HG02943 (cell line): ENCODE measurements at regions not wholly inside any gene's neighbourhood (a gene's known extent, or its start where the extent isn't known, plus 50 kb on each side); places are given as distances from the start of the nearest gene placed in this dataset.

Source experiments
- ATAC-seq: cut with Tn5 transposase; IDR thresholded peaks from one replicate; pipeline ENCODE4 v1.9.1; 2021; ENCODE audit warnings: mild to moderate bottlenecking, low read depth, moderate library complexity; ENCODE audit not compliant: unreplicated experiment

GRCh38 chr9:109830545-109830944 lies 50.5 kb downstream of the PALM2AKAP2 start:
- no peak for ATAC-seq

GRCh38 chr9:109831998-109832658 lies 52.1 kb downstream of the PALM2AKAP2 start:
- ATAC-seq, result no peak

- no peak for ATAC-seq
These were observed 54.9 kb downstream of the PALM2AKAP2 start for GRCh38 chr9:109834855-109835254.

GRCh38 chr9:109843641-109844040 lies 63.6 kb downstream of the PALM2AKAP2 start:
- ATAC-seq, result no peak

GRCh38 chr9:109845226-109845625 lies 65.2 kb downstream of the PALM2AKAP2 start:
- no peak for ATAC-seq

GRCh38 chr9:109846776-109847175 lies 66.8 kb downstream of the PALM2AKAP2 start:
- ATAC-seq, result no peak

GRCh38 chr9:109852556-109852955 lies 72.6 kb downstream of the PALM2AKAP2 start:
- no peak for ATAC-seq

- no peak for ATAC-seq
These were observed 75.5 kb downstream of the PALM2AKAP2 start for GRCh38 chr9:109855540-109855939.

- no peak for ATAC-seq
These were observed 76.8 kb downstream of the PALM2AKAP2 start for GRCh38 chr9:109856785-109857184.

GRCh38 chr9:109857336-109857735 lies 77.3 kb downstream of the PALM2AKAP2 start:
- no peak for ATAC-seq

GRCh38 chr9:109859447-109859846 lies 79.4 kb downstream of the PALM2AKAP2 start:
- no peak for ATAC-seq

- ATAC-seq, result no peak
These were observed 80.5 kb downstream of the PALM2AKAP2 start for GRCh38 chr9:109860521-109860920.

- no peak for ATAC-seq
These were observed 81.5 kb downstream of the PALM2AKAP2 start for GRCh38 chr9:109861499-109861898.

- no peak for ATAC-seq
These were observed 81.9 kb downstream of the PALM2AKAP2 start for GRCh38 chr9:109861918-109862317.

GRCh38 chr9:109862452-109862851 lies 82.5 kb downstream of the PALM2AKAP2 start:
- ATAC-seq, result no peak

GRCh38 chr9:109863961-109864360 lies 84.0 kb downstream of the PALM2AKAP2 start:
- ATAC-seq, result no peak

- no peak for ATAC-seq
These were observed 85.5 kb downstream of the PALM2AKAP2 start for GRCh38 chr9:109865521-109865920.

- ATAC-seq, result no peak
These were observed 88.2 kb downstream of the PALM2AKAP2 start for GRCh38 chr9:109868207-109868606.

- ATAC-seq, result no peak
These were observed 88.7 kb downstream of the PALM2AKAP2 start for GRCh38 chr9:109868722-109869121.

- ATAC-seq, result no peak
These were observed 90.4 kb downstream of the PALM2AKAP2 start for GRCh38 chr9:109870365-109870764.

GRCh38 chr9:109872901-109873300 lies 92.9 kb downstream of the PALM2AKAP2 start:
- ATAC-seq, result no peak

- no peak for ATAC-seq
These were observed 95.6 kb downstream of the PALM2AKAP2 start for GRCh38 chr9:109875495-109876129.
